ENCODE measurements at regions not wholly inside any gene's neighbourhood (a gene's known extent, or its start where the extent isn't known, plus 50 kb on each side); places are given as distances from the start of the nearest gene placed in this dataset.

- H2BK5ac ChIP-seq (ENCODE audit: low read depth, low read length), result no peak overlapping the region
- H3K14ac ChIP-seq (ENCODE audit: insufficient read length), result no peak overlapping the region
- H3K27ac ChIP-seq (ENCODE audit: low read depth, low read length), result no peak overlapping the region
- no peak overlapping the region for H4K91ac ChIP-seq (replicated peaks; ENCODE audit: insufficient read length, low read length)
- no peak for DNase-seq (ENCODE audit: low read depth in 1 of 2, low spot score in 2 of 2)
- H3K4me1 ChIP-seq (replicated peaks in 1 of 4; ENCODE audit: control insufficient read depth in 3 of 4, insufficient read depth in 4 of 4, low read length in 3 of 4), result no peaks in the 10 kb centered on the region
- ChIA-PET CTCF (ENCODE audit: partially characterized antibody) (interaction anchor here (0.6 kb wide), 1 partner anchor 457 kb away, joined by 3 read pairs; no protein-coding TSS in a partner anchor), POLR2A (ENCODE audit: partially characterized antibody) (no interaction called here)
- no peak overlapping the region for H2BK12ac ChIP-seq (ENCODE audit: low read depth, low read length)
- no peak for FAIRE-seq
- no peak overlapping the region for H4K8ac ChIP-seq (ENCODE audit: extremely low read depth, insufficient read depth, low read length)
- no peaks in the 10 kb centered on the region for H4K20me1 ChIP-seq (replicated peaks in 1 of 2; ENCODE audit: control insufficient read depth in 1 of 2, insufficient read depth in 2 of 2, low read length in 2 of 2)
- no peak overlapping the region for H4K5ac ChIP-seq (ENCODE audit: insufficient read length, low read depth, low read length)
- no peak overlapping the region for H3K23ac ChIP-seq (ENCODE audit: insufficient read length)
- H3K9ac ChIP-seq (replicated peaks in 1 of 4; ENCODE audit: extremely low read depth in 1 of 4, low read depth in 3 of 4, low read length in 3 of 4), result no peak overlapping the region
- H3K18ac ChIP-seq (ENCODE audit: extremely low read depth, low read length), result no peak overlapping the region
- H2BK20ac ChIP-seq (ENCODE audit: low read length), result no peak overlapping the region
- H3K23me2 ChIP-seq (ENCODE audit: low read depth, low read length), result no peaks in the 10 kb centered on the region
- no peak overlapping the region for H3K56ac ChIP-seq (replicated peaks; ENCODE audit: insufficient read length, low read depth, low read length)
- no peak overlapping the region for H2AFZ ChIP-seq (ENCODE audit: low read length)
- H2BK15ac ChIP-seq (ENCODE audit: low read length), result no peak overlapping the region
- H3K4me3 ChIP-seq (ENCODE audit: extremely low read depth in 1 of 4, insufficient read depth in 2 of 4, low read depth in 3 of 4, low read length in 4 of 4), result no peak overlapping the region
- TF ChIP-seq SAP30 (IDR thresholded peaks at IDR 0.05; ENCODE audit: insufficient read depth, insufficient replicate concordance, low read length) (no peak), BRCA1 (IDR thresholded peaks at IDR 0.05; ENCODE audit: low read depth, low read length) (no peak)
- no peaks in the 10 kb centered on the region for H3K79me2 ChIP-seq (ENCODE audit: control insufficient read depth in 1 of 2, insufficient read depth in 2 of 2, low read length in 2 of 2)
- H3K4me2 ChIP-seq (ENCODE audit: insufficient read depth in 1 of 2, low read depth in 2 of 2, low read length in 2 of 2), result no peak overlapping the region
- H3K27me3 ChIP-seq (replicated peaks in 1 of 4; ENCODE audit: control insufficient read depth in 3 of 4, extremely low read depth in 1 of 4, insufficient read depth in 3 of 4, low read length in 3 of 4), result no peaks in the 10 kb centered on the region
- 0 out of 4 replicates have a peak, but pooled peaks cover 0 to 3% of the 10 kb centered on the region in 2 experiments for H3K9me3 ChIP-seq (ENCODE audit: insufficient read depth in 2 of 2, low read depth in 1 of 2, low read length in 1 of 2)
- no peaks in the 10 kb centered on the region for H3K36me3 ChIP-seq (ENCODE audit: control insufficient read depth in 2 of 4, insufficient read depth in 4 of 4, low read length in 3 of 4)
- H2BK120ac ChIP-seq (replicated peaks; ENCODE audit: low read depth, low read length), result no peak overlapping the region
- H3K79me1 ChIP-seq (ENCODE audit: low read depth, low read length), result no peaks in the 10 kb centered on the region
- H3K4ac ChIP-seq (replicated peaks; ENCODE audit: insufficient read length, low read depth, low read length), result no peak overlapping the region
- no peak overlapping the region for H2AK5ac ChIP-seq (ENCODE audit: low read depth, low read length)
These were observed 67.0 kb upstream of the FAT1 start for GRCh38 chr4:186790630-186791029.

Data from H1 (cell line).